Tibial nerve (tissue), 4 donors: ENCODE measurements at regions not wholly inside any gene's neighbourhood (a gene's known extent, or its start where the extent isn't known, plus 50 kb on each side); places are given as distances from the start of the nearest gene placed in this dataset.

ENCODE experiments used
- CTCF ChIP-seq, 5 experiments: fragments of 200-600 bp in 3 of 5; fragments of 450-650 bp in 2 of 5; sonication (generic) in 3 of 5; IDR thresholded peaks; one replicate each; pipeline ENCODE4 v1.5.1; 2016 to 2019; ENCODE audit warnings: antibody characterized with exemption in 5 of 5, mild to moderate bottlenecking in 3 of 5, moderate library complexity in 2 of 5
- EP300 ChIP-seq, 2 donors: sonication (generic); formaldehyde crosslinking; IDR thresholded peaks; one replicate each; pipeline ENCODE4 v1.6.1; 2017; ENCODE audit warnings: antibody characterized with exemption in 2 of 2, mild to moderate bottlenecking in 1 of 2
- POLR2A ChIP-seq, 2 donors: fragments of 450-650 bp; IDR thresholded peaks; one replicate each; pipeline ENCODE4 v1.6.1; 2017; ENCODE audit warnings: antibody characterized with exemption in 2 of 2, mild to moderate bottlenecking in 2 of 2, moderate library complexity in 2 of 2

GRCh38 chr2:126189527-126189926, 466.4 kb upstream of the GYPC start:
- TF ChIP-seq CTCF (IDR thresholded peaks at IDR 0.05), result no peak
- TF ChIP-seq EP300 (IDR thresholded peaks at IDR 0.05), result no peak
- TF ChIP-seq POLR2A (IDR thresholded peaks at IDR 0.05), result no peak
